Lung (tissue), 11 donors: ENCODE measurements at regions not wholly inside any gene's neighbourhood (a gene's known extent, or its start where the extent isn't known, plus 50 kb on each side); places are given as distances from the start of the nearest gene placed in this dataset.

ENCODE experiments used
- ATAC-seq: fragments of 200-7000 bp; cut with Tn5 transposase; one replicate; pipeline ENCODE4 v1.9.1; 2020; ENCODE audit warnings: moderate number of reproducible peaks; ENCODE audit not compliant: insufficient read depth, low FRiP score
- DNase-seq, 3 donors: peaks; one replicate each; pipeline ENCODE4 v3.0.0-alpha.2; 2013 to 2017
- H3K27ac ChIP-seq, 2 donors: one replicate each; pipeline ENCODE4 v1.5.1; 2013; ENCODE audit warnings: mild to moderate bottlenecking in 2 of 2, moderate library complexity in 2 of 2, control low read depth in 1 of 2, inconsistent platforms in 1 of 2, low read depth in 1 of 2, low read length in 1 of 2
- H3K27me3 ChIP-seq, 3 donors: one replicate each; pipeline ENCODE4 v1.5.1; 2013; ENCODE audit warnings: low read length in 2 of 3; ENCODE audit not compliant: control insufficient read depth in 3 of 3, insufficient read depth in 3 of 3
- H3K36me3 ChIP-seq, 4 donors: one replicate each; pipeline ENCODE4 v1.5.1; 2013; ENCODE audit warnings: low read length in 4 of 4, mild to moderate bottlenecking in 1 of 4, moderate library complexity in 1 of 4; ENCODE audit not compliant: control insufficient read depth in 4 of 4, insufficient read depth in 4 of 4
- H3K4me1 ChIP-seq, 5 donors: one replicate each; pipeline ENCODE4 v1.5.1; 2013; ENCODE audit warnings: low read length in 5 of 5, mild to moderate bottlenecking in 2 of 5, moderate library complexity in 1 of 5; ENCODE audit not compliant: control insufficient read depth in 5 of 5, insufficient read depth in 5 of 5
- H3K4me3 ChIP-seq: one replicate; pipeline ENCODE4 v1.5.1; 2013; ENCODE audit warnings: mild to moderate bottlenecking, control low read depth, moderate library complexity
- H3K9ac ChIP-seq, 2 donors: one replicate each; pipeline ENCODE4 v1.5.1; 2013; ENCODE audit warnings: low read length in 2 of 2, control low read depth in 1 of 2; ENCODE audit not compliant: insufficient read depth in 1 of 2
- H3K9me3 ChIP-seq, 4 donors: one replicate each; pipeline ENCODE4 v1.5.1; 2013; ENCODE audit warnings: low read length in 3 of 4, mild to moderate bottlenecking in 1 of 4, moderate library complexity in 1 of 4; ENCODE audit not compliant: control insufficient read depth in 4 of 4, insufficient read depth in 3 of 4
- CTCF ChIP-seq: IDR thresholded peaks from 2 replicates; pipeline ENCODE4 v1.5.1; 2012; ENCODE audit warnings: mild to moderate bottlenecking; ENCODE audit errors: control extremely low read depth, extremely low read depth
- WGBS, 2 donors: extraction: QIAGEN DNeasy Blood & Tissue Kit; methylation state at CpG; one replicate each; pipeline ENCODE4 v1.1.7; 2013; 5-methylcytosine and 5-hydroxymethylcytosine counted together
- donor health status: control.
- donor health status: control.
- donor health status: Bipolar disorder and iron deficiency.
- donor health status: healthy.
- donor health status: DM: yes; HTN: yes; CAD: no.

GRCh38 chr7:17234398-17235031 lies 63.9 kb upstream of the AHR start:
- Histone ChIP-seq H3K27me3 (no peaks in the 10 kb centered on the region), H3K36me3 (no peaks in the 10 kb centered on the region), H3K27ac (no peak overlapping the region), H3K9ac (no peak overlapping the region), H3K9me3 (no peaks in the 10 kb centered on the region), H3K4me3 (no peak overlapping the region), H3K4me1 (peaks cover 0 to 9% (median 0%) of the 10 kb centered on the region in 5 donors)
- WGBS, 2 donors = 31 to 58% methylated on average over 10 of the region's 10 CpGs
- DNase-seq (no peak), ATAC-seq (peak; percentile 76)
- TF ChIP-seq CTCF = no peak

- 90% methylated on average over 5 of the region's 5 CpGs for WGBS, 2 donors
- H3K36me3 ChIP-seq = no peaks in the 10 kb centered on the region
- no peak overlapping the region for H3K4me3 ChIP-seq
- no peak for ATAC-seq
- H3K27ac ChIP-seq = no peak overlapping the region
- no peak for TF ChIP-seq CTCF
- H3K4me1 ChIP-seq = peaks cover 0 to 13% (median 0%) of the 10 kb centered on the region in 5 donors
- no peaks in the 10 kb centered on the region for H3K27me3 ChIP-seq
- H3K9me3 ChIP-seq = no peaks in the 10 kb centered on the region
- no peak for DNase-seq
- H3K9ac ChIP-seq = no peak overlapping the region
Measured at GRCh38 chr7:17236171-17236570, 62.3 kb upstream of the AHR start.

GRCh38 chr7:17236603-17237002 lies 61.8 kb upstream of the AHR start:
- ATAC-seq (no peak), DNase-seq (no peak)
- peaks cover 0 to 13% (median 0%) of the 10 kb centered on the region in 5 donors for H3K4me1 ChIP-seq
- no peak overlapping the region for H3K9ac ChIP-seq
- H3K4me3 ChIP-seq = no peak overlapping the region
- 92 to 97% methylated on average over 1 of the region's 1 CpG for WGBS, 2 donors
- no peak overlapping the region for H3K27ac ChIP-seq
- H3K9me3 ChIP-seq = no peaks in the 10 kb centered on the region
- TF ChIP-seq CTCF = no peak
- no peaks in the 10 kb centered on the region for H3K27me3 ChIP-seq
- no peaks in the 10 kb centered on the region for H3K36me3 ChIP-seq

GRCh38 chr7:17239046-17239445 lies 59.4 kb upstream of the AHR start:
- ATAC-seq (no peak), DNase-seq (no peak)
- no peak for TF ChIP-seq CTCF
- Histone ChIP-seq H3K9me3 (no peaks in the 10 kb centered on the region), H3K9ac (peak overlapping the region in 1 of 2 donors; percentile 23), H3K27ac (no peak overlapping the region), H3K4me3 (no peak overlapping the region), H3K27me3 (no peaks in the 10 kb centered on the region), H3K4me1 (peaks cover 0 to 13% (median 0%) of the 10 kb centered on the region in 5 donors), H3K36me3 (no peaks in the 10 kb centered on the region)
- 76 to 91% methylated on average over 1 of the region's 1 CpG for WGBS, 2 donors
